Thyroid gland (tissue), 4 donors: ENCODE measurements at regions not wholly inside any gene's neighbourhood (a gene's known extent, or its start where the extent isn't known, plus 50 kb on each side); places are given as distances from the start of the nearest gene placed in this dataset.

ENCODE experiments used
- DNase-seq, 2 donors: peaks; one replicate each; pipeline ENCODE4 v3.0.0-alpha.2; 2019
- H3K27ac ChIP-seq, 3 donors: fragments of 200-600 bp; sonication (generic); 1 replicate in 2 of 3; 2 replicates in 1 of 3; pipeline ENCODE4 v1.5.1; 2016 to 2019; ENCODE audit warnings: mild to moderate bottlenecking in 1 of 3, moderate library complexity in 1 of 3
- H3K27me3 ChIP-seq: fragments of 200-600 bp; sonication (generic); one replicate; pipeline ENCODE4 v1.5.1; 2019
- H3K36me3 ChIP-seq, 2 donors: fragments of 200-600 bp; sonication (generic); one replicate each; pipeline ENCODE4 v1.5.1; 2016 to 2019
- H3K4me1 ChIP-seq, 2 donors: fragments of 200-600 bp; sonication (generic); one replicate each; pipeline ENCODE4 v1.5.1; 2017 to 2019
- H3K4me3 ChIP-seq, 3 donors: fragments of 200-600 bp; sonication (generic); replicated peaks in 1 of 3; 1 replicate in 2 of 3; 2 replicates in 1 of 3; pipeline ENCODE4 v1.5.1; 2016; ENCODE audit warnings: mild to moderate bottlenecking in 1 of 3
- H3K9me3 ChIP-seq: fragments of 200-600 bp; sonication (generic); one replicate; pipeline ENCODE4 v1.5.1; 2017
- POLR2A ChIP-seq, 2 donors: fragments of 450-650 bp; IDR thresholded peaks; one replicate each; pipeline ENCODE4 v1.6.1; 2017; ENCODE audit warnings: antibody characterized with exemption in 2 of 2, mild to moderate bottlenecking in 2 of 2, moderate library complexity in 1 of 2
- WGBS, 2 donors: methylation state at CpG; one replicate each; pipeline ENCODE4 v1.1.5; 2017; 5-methylcytosine and 5-hydroxymethylcytosine counted together
- intact Hi-C: fragments of 100-400 bp; cut with DNase I; formaldehyde crosslinking; loops from one replicate; pipeline ENCODE4 v1.15.1; 2023
- TF ChIP-seq, protein P1 (sequence below), 6 experiments: fragments of 200-600 bp in 3 of 6; fragments of 450-650 bp in 3 of 6; sonication (generic) in 3 of 6; IDR thresholded peaks; one replicate each; pipeline ENCODE4 v1.5.1; 2016 to 2019; ENCODE audit warnings: antibody characterized with exemption in 6 of 6, mild to moderate bottlenecking in 2 of 6, inconsistent platforms in 1 of 6, moderate library complexity in 1 of 6

DNA sequence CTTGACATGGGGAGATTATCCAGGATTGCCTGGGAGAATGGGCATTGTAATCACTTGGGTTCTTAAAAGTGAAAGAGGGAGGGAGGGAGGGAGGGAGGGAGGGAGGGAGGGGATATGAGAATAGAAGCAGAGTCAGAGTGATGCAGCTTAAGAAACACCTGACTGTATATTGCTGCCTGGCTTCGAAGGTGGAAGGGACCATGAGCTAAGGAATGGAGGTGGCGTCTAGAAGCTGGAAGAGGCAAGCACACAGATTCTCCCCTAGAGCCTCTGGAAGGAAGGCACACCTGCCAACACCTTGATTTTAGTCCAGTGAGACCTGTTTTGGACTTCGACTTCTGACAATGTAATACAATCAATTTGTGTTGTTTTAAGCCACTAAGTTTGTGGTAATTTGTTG, 78.4 kb downstream of the PRL start:
- intact Hi-C loops = no loop called here
- Histone ChIP-seq H3K27ac (no peak overlapping the region), H3K9me3 (no peaks in the 10 kb centered on the region), H3K27me3 (no peaks in the 10 kb centered on the region), H3K4me1 (no peaks in the 10 kb centered on the region), H3K4me3 (no peak overlapping the region), H3K36me3 (no peaks in the 10 kb centered on the region)
- DNase-seq = no peak
- 89 to 94% methylated on average over 3 of the region's 3 CpGs for WGBS, 2 donors
- TF ChIP-seq, protein P1, sequence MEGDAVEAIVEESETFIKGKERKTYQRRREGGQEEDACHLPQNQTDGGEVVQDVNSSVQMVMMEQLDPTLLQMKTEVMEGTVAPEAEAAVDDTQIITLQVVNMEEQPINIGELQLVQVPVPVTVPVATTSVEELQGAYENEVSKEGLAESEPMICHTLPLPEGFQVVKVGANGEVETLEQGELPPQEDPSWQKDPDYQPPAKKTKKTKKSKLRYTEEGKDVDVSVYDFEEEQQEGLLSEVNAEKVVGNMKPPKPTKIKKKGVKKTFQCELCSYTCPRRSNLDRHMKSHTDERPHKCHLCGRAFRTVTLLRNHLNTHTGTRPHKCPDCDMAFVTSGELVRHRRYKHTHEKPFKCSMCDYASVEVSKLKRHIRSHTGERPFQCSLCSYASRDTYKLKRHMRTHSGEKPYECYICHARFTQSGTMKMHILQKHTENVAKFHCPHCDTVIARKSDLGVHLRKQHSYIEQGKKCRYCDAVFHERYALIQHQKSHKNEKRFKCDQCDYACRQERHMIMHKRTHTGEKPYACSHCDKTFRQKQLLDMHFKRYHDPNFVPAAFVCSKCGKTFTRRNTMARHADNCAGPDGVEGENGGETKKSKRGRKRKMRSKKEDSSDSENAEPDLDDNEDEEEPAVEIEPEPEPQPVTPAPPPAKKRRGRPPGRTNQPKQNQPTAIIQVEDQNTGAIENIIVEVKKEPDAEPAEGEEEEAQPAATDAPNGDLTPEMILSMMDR (IDR thresholded peaks at IDR 0.05) = no peak
- TF ChIP-seq POLR2A (IDR thresholded peaks at IDR 0.05) = no peak

DNA sequence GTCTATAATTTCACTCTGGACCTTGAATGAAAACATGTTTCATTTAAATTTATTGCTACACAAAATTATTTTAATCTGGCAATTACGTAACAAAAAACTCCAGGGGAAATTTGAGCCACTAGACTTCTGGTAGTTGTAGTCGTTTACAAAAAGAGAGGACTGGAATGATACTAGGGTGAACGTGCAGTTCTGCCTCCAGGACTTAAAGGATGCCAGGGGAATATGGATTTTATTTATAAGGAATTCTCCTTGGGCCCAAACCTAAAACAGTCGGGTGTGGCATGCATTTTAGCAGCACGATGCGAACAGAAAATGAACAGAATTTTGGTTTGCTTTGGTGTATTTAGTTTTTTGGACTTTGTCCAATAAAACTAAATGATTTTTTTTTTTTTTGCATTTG, 76.9 kb downstream of the PRL start:
- WGBS, 2 donors = 75 to 79% methylated on average over 6 of the region's 6 CpGs
- intact Hi-C loops = no loop called here
- no peak for DNase-seq
- no peaks in the 10 kb centered on the region for H3K9me3 ChIP-seq
- no peaks in the 10 kb centered on the region for H3K27me3 ChIP-seq
- H3K4me3 ChIP-seq = no peak overlapping the region
- no peaks in the 10 kb centered on the region for H3K36me3 ChIP-seq
- H3K27ac ChIP-seq = no peak overlapping the region
- TF ChIP-seq, protein P1 (IDR thresholded peaks at IDR 0.05) = no peak
- no peak for TF ChIP-seq POLR2A (IDR thresholded peaks at IDR 0.05)
- no peaks in the 10 kb centered on the region for H3K4me1 ChIP-seq

DNA sequence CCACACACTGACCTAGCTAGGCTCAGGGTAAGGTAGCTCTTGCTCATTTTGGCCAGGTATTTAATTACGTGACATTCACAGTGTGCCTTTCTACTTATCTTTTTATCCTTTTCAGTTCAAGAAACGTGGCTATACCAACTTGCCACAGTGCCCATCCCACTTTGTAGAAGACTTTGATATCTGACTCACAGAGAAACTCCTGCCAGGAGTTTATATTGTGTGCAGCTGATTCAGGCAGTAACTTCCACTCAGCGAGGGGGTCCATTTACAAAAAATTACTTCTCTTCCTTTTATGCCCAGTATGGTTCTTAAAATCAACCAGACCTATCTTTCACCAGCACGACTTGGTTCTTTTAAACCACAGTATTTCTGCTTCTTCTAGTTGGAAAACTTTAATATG, 75.6 kb downstream of the PRL start:
- no peaks in the 10 kb centered on the region for H3K36me3 ChIP-seq
- TF ChIP-seq, protein P1 (IDR thresholded peaks at IDR 0.05) = no peak
- TF ChIP-seq POLR2A (IDR thresholded peaks at IDR 0.05) = no peak

DNA sequence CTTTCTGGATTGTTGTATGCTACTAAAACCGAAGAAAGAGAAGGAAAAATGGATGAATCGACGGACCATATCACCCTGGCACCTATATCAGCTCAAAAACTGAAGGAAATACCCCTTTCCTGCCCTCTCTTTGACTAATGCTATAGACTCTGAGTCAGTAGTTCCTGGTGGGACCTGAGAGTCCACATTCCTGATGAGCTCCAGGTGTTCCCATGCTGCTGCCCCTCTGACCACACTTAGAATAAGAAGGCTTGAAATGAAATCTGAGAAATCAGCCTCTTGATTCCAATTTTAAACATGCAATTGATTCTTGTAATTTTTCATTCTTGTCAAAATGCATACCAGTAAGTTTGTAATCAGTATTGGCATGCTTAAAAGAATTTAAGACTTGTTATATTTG, 75.2 kb downstream of the PRL start:
- TF ChIP-seq, protein P1 (IDR thresholded peaks at IDR 0.05) = no peak
- Histone ChIP-seq H3K27me3 (no peaks in the 10 kb centered on the region), H3K4me1 (no peaks in the 10 kb centered on the region), H3K4me3 (no peak overlapping the region), H3K27ac (no peak overlapping the region), H3K36me3 (no peaks in the 10 kb centered on the region), H3K9me3 (no peaks in the 10 kb centered on the region)
- no peak for DNase-seq
- 93 to 95% methylated on average over 3 of the region's 3 CpGs for WGBS, 2 donors
- intact Hi-C loops = no loop called here

More for the DNA sequence above, 75.6 kb downstream of the PRL start:
- 83 to 84% methylated on average over 4 of the region's 4 CpGs for WGBS, 2 donors
- Histone ChIP-seq H3K9me3 (no peaks in the 10 kb centered on the region), H3K27ac (no peak overlapping the region), H3K4me1 (no peaks in the 10 kb centered on the region), H3K27me3 (no peaks in the 10 kb centered on the region), H3K4me3 (no peak overlapping the region)
- intact Hi-C loops = no loop called here
- DNase-seq = no peak

DNA sequence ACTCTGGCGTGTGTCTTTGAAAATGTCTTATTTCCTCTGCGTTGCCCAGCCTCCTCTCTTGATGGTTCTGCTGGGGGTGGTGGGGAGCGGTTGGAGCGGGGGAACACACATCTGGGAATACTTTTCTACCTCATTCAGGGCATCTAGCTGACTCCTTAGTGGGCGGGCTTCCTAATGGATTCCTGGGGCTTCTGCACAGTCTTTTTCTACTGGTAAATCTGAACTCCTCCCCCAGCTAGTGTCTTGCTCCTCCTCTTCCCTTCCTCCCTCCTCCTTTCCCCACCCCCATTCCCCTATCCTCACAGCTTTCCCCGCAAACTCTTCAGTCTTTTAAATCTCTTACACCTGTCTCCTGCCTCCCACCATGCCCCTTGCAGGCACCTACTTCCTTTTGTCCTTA, 74.4 kb downstream of the PRL start:
- TF ChIP-seq, protein P1 (IDR thresholded peaks at IDR 0.05) = no peak
- no peak for TF ChIP-seq POLR2A (IDR thresholded peaks at IDR 0.05)

More for the DNA sequence above, 74.4 kb downstream of the PRL start:
- no peaks in the 10 kb centered on the region for H3K27me3 ChIP-seq
- H3K4me3 ChIP-seq = no peak overlapping the region
- H3K4me1 ChIP-seq = no peaks in the 10 kb centered on the region
- H3K36me3 ChIP-seq = no peaks in the 10 kb centered on the region
- intact Hi-C loops = no loop called here
- WGBS, 2 donors = 84 to 89% methylated on average over 6 of the region's 6 CpGs
- DNase-seq = no peak
- no peak overlapping the region for H3K27ac ChIP-seq
- H3K9me3 ChIP-seq = no peaks in the 10 kb centered on the region
